HPDE6-E6E7 (cell line): ENCODE measurements at regions not wholly inside any gene's neighbourhood (a gene's known extent, or its start where the extent isn't known, plus 50 kb on each side); places are given as distances from the start of the nearest gene placed in this dataset.
"Not testable (repeated sequence)": the region's sequence is repeated elsewhere in the genome, so short reads cannot be mapped to it uniquely, and the experiment has no call there.

Experiments
- DNase-seq: peaks from one replicate; pipeline ENCODE4 v3.0.0; 2011; ENCODE audit warnings: missing footprints; ENCODE audit errors: extremely low spot score

DNA sequence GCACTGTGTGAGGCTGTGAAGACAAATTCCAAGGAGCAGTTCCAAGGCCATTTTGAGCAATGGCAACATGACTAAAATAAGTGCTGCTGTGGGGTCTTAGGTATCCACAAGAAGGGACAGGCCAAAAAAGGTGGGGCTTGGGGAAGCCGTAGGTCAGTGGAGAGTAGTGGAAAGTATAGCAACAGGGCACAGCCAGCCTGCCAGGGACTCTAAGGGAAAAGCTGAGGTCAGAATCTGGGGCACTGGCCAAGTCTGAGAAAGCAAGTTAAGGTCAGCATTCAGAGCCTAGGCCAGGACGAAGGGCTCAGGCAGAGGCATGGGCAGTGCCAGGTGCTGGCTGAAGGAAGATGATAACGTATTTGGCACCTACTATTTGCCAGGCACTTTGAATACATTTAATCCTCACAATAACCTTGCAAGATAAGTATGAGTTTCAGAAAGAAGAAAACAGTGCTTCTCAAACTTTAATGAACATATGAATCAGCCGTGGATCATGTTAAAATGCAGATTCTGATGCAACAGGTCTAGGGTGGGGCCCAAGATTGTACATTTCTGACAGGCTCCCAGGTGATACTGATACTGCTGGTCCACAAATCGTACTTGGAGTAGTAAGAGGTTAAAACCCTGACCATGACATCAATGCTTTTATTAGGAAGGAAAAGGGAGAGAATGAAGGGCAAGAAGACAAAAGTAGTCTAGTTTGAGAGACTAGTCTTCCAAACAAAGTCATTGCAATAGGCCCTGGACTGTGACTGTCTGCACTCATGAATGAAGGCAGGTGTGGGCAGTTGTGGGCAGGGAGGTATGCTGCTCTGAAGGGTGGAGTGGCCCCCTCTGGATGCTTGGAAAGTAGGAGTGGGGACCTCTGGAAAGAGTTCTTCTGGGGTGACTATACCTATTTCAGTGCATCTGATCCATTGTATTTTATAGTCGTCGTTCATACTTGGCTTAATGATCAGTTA is 106.3 kb upstream of the ANKRD28 start:
- DNase-seq = no peak

DNA sequence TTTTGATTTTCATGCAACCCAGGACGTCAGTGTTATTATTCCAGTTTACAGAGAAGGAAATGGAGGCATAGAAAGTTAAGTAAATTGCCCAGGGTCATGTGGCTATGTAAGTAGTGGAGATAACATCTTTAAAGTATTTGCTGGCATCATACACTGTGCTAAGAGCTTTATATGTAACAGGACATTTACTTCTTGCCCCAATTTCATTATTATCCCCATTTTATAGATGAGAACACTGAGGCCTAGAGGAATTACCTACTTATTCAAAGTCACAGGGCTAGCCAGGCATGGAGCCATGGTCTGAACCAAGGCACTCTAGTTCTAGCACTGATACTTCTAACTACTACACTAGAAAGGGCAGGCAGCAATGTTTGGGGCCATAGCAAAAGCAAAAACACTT is 107.3 kb upstream of the ANKRD28 start:
- DNase-seq = no peak

DNA sequence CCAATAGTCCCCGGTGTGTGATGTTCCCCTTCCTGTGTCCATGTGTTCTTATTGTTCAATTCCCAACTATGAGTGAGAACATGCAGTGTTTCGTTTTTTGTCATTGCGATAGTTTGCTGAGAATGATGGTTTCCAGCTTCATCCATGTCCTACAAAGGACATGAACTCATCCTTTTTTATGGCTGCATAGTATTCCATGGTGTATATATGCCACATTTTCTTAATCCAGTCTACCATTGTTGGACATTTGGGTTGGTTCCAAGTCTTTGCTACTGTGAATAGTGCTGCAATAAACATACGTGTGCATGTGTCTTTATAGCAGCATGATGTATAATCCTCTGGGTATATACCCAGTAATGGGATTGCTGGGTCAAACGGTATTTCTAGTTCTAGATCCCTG is 109.6 kb upstream of the ANKRD28 start:
- not testable (repeated sequence) for DNase-seq

DNA sequence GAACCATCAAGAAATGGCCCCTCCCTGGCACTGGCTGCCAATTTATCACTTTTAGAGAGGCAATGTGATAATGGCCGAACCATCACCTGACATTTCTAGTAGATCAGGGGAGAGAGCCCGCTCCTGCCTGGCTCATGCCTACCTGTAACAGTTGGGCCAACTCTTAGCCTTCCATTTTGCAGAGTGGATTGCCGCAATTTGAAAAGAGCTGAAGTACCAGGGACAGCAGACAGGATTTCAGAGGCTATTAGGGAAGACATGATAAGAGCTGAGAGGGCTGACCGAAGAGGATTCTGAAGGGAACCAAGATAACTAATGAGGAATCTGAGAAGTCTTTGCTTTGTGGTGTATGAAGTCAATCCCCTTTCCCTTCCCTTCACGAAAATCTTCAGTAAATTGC is 121.2 kb upstream of the ANKRD28 start:
- no peak for DNase-seq

DNA sequence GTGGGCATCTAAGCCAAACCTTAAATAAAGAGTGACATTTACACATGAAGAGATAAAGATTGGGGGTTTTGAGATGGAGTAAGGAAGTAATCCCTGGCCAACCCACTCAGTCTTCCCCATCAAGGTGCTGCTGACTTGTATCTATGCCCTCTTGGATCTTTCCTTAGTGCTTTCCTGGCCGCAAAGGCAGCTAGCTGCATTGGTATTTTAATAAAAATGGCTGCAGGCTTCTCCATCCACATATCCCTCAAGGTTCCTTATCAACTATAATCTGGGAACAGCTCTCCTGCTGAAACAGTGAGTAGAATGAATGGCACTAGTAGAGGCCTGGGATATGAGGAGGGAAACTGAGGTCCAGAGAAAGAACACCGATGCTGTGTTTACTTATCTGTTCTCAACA is 122.2 kb upstream of the ANKRD28 start:
- no peak for DNase-seq

DNA sequence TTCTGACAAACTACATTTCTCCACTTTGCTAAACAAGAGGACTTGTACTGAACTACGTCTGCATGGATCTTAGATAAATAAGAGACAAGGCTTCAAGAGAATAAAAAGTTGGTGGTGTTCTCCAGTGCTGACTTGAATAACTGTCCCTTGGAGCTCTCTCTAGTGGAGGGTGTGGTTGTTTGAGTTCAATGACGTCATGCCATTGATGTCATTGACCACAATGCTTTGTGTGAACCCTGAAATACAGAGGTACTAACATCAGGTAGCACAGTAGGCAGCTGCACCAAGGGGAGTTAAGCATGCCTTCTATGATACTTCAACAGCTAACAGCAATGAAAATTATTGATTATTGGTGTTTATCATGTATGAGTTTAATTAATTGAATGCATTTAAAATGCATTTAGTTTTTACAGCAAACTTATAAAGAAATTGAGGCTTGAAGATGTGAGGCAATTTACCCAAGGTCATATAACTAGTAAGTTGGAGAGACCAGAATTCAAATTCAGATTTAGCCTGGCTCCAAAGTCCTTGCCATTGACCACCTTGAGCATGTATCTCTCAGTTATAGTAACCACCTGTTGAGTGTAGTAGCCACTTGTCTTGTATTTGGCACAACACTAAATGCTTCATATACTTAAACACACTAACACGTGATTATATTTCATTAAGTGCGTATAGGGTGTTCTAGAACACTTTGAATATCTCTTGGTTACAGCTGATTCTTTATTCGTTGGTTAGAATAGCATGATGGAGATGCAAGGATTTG is 126.0 kb upstream of the ANKRD28 start:
- no peak for DNase-seq

DNA sequence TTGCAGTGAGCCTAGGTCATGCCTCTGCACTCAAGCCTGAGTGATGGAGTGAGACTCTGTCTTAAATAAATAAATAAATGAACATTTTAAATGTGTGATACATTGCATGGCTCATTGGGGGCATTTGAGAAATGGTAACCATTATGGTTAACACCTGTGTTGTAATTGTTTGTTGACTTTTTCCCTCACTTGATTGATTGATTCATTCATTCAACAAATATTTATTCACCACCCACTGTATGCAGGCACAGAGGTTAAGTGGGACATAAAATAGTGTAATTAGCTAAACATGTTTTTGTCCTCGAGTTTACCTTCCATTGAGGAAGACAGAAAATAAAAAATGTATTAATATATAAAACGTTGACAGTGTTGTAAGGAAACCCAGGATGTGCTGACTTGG is 127.1 kb upstream of the ANKRD28 start:
- no peak for DNase-seq

DNA sequence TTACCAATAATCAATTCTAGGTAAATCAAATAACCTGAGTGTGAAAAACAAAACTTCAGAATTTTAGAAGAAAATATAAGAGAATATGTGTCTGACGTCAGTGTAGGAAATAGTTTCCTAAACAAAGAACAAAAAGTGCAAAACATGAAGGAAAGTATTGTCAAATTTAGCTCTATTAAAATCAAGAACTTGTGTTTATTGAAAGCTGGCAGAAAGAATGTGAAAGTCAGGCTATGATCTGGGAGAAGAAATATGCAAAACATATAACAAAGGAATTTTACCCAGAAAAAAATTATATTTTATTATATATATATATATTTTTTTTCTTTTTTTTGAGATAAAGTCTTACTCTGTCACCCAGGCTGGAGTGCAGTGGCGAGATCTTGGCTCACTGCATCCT is 129.1 kb upstream of the ANKRD28 start:
- DNase-seq = no peak

DNA sequence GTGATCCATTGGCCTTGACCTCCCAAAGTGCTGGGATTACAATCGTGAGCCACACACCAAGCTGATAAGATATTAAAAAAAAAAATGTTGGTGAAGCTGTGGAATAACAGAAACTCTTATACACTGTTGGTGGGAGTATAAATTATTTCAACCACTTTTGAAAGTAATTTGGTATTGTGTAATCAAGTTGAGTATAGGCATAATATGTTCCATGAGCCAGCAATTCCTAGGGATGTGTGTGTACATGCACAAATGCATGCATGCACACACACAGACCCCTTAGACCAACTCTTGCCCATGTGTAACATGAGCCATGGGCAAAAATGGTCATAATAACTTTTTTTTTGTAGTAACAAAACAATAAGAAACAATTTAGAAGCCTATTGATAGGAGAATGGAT is 130.2 kb upstream of the ANKRD28 start:
- DNase-seq = no peak

DNA sequence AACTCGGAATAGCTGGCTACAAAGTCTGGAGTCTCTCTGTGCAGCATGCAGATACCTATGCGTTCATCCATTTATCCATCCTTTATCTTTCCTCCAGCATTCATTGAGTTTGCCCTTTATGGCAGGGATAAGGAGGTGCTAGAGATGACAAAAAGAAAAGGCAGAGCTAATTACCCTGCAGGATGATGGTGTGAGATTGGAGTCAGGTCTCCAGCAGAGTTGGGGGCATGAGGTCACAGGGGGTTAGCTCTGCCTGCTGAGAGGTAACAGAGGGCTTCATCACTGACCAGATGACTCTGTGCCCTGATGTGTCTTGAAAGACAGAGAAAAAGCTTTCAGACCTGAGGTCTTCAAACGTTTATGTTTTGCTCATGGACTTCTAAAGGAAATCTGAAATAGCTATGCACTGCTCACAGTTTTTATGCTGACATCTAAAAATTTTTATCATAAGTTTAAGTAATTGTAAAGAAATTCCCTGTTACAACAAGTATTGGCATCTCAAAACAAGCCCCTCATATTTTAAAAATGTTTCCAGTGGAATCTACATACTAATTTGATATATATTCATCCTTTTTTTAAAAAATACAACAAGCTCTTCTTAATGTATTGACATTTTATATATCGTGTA is 132.3 kb upstream of the ANKRD28 start:
- DNase-seq = no peak

DNA sequence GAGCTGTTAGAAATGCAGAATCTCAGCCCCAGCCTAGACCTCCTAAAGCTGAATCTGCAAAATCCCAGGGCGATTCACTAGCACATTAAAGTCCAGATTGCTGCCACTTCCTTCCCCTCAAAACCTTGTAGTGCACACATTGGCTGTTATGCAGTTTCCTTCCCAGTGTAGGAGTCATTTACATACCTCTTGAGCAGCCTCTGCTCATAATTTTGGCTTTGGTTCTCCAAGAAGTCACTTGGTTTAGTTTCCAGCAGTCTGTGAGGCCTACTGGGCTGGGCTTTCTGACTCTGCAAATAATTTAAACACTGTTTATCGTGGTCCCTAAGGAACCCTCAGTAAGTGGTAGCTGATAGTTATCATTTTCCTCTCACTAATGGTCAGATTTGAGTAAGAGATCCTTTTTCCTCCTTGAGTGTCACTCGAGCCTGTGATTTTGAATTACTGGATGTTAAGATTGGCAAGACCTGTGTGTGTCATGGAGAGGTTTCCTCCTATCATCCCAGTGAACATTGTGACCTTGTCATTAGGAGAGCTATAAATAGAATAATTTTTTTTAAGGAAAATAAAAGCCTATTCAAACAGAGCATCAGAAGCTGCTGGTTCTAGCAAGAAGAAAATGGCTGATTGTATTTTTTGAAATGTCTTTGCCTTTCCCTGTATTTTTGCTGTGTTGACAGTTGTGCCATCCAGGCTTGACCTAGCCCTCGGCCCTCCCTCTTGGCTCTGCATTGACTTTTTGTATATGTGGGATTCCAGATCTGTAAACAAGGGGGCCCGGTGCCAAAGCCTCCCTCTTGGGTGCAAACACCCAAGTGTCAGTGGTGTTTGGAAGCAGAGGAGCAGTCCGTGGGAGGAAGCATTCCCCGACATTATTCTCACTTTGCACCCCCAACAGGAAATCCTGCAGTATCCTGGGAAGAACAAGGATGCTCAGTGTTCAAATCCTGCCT is 134.8 kb upstream of the ANKRD28 start:
- no peak for DNase-seq

DNA sequence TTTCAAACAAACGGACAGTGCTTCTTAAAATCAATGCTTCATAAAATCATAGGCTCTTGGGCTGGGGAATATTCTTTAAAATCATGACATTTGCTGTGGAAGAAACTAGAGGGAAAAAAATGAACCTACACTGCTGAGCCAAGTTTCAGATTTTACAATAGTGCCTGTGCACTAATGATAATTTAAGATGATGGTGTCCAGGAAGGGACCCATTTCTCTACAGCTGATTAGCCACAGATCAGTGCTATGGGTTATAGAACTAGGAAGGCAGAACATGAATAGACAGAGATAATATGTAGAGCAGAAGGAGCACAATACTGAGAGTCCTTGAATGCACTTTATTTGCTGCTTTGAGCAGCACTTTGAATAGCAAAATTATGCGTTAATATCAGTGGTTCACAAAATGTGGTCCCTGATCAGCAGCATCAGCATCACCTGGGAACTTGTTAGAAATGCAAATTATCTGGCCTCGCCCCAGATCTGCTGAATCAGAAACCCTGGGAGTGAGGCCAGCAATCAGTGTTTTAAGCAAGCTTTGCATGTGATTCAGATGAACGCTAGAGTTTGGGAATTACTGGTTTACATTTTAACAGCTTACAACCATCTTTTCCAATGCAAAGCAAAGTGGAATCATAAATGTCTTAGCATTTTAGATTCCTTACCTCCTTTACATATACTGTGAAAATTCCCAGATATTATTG is 135.8 kb upstream of the ANKRD28 start:
- no peak for DNase-seq

DNA sequence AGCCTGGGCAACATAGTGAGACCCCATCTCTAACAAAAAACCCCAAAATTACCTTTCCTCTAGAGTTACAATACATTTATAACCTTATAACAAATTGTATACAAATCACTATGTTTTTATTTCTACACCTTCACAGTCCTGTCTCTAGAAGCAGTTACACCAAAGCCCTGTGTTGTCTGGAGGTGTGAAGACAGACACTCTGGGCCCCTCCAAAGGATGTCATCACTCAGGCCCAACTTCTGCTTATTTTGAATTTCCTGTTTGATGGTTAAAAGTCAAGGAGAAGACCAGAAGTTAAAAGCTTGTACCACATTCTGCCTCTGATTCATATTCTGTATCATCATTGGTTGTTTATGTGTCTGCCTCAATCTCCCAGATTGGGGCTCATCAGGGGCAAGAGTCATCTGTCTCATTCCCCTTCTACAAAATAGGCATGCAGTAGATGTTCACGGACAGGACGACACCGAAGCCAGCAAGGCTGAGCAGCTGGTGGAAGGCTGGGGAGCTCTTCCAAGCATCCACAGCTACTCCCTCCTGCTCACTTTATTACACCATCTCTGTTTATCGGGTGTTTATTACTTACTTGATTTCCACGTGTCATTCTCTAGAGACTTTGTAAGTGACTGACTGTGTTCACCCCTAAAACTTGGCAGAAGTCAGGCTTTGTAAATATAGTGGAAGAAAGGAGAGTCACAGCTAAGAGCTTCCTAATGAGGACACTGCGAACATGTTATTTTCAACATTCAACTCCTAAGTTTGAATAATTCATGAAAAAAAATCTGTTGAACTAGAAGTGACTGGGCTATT is 136.8 kb upstream of the ANKRD28 start:
- no peak for DNase-seq

DNA sequence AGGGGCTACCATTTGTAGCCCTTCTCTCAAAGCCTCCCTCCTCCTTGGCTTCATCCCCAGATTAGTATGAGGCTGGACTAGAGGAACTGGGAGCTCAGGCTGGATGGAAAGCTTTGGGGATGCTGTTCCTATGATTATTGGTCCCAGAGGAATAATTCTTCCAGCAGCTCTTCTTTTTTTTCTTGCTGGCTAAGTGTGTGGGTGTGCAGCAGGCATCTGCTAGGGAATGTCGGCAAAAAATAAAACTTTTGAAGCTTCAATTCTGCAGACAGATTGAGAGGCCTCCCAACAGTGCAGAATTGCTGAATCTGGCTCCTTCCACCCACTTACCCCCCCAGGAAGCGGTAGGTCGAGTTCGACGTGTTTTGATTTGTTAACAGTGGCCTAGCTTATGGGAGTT is 138.5 kb upstream of the ANKRD28 start:
- DNase-seq = no peak

DNA sequence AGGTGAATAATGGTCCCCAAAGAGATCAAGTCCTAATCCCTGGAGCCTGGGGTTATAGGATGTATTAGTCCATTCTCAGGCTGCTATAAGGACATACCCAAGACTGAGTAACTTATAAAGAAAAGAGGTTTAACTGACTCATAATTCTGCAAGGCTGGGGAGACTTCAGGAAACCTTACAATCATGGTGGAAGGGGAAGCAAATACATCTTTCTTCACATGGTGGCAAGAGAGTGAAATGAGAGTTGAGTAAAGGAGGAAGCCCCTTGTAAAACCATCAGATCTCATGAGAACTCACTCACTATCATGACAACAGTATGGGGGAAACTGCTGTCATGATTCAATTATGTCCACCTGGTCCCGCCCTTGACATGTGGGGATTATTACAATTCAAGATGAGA is 142.9 kb upstream of the ANKRD28 start:
- no peak for DNase-seq

DNA sequence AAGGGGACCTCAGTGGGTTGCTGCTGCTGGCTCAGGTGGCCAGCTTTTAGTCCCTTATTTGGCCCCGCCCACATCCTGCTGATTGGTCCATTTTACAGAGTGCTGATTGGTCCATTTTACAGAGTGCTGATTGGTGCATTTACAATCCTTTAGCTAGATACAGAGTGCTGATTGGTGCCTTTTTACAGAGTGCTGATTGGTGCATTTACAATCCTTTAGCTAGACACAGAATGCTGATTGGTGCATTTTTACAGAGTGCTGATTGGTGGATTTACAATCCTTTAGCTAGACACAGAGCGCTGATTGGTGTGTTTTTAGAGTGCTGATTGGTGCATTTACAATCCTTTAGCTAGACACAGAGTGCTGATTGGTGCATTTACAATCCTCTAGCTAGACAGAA is 143.7 kb upstream of the ANKRD28 start:
- DNase-seq = not testable (repeated sequence)

DNA sequence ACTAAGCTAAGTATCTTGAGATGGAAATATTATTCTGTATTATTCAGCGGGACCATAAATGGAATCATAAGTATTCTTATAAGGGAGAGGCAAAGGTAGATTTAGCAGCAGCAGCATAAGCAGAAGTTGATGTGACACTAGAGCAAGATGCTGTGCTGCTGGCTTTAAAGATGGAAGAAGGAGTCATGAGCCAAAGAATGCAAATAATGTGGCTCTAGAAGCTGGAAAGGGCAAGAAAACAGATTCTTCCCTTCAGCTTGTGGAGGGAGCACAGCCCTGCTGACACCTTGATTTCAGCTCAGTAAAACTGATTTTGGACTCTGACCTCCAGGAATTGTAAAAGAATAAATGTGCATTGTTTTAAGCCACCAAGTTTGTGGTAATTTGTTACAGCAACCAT is 144.2 kb upstream of the ANKRD28 start:
- DNase-seq = no peak

DNA sequence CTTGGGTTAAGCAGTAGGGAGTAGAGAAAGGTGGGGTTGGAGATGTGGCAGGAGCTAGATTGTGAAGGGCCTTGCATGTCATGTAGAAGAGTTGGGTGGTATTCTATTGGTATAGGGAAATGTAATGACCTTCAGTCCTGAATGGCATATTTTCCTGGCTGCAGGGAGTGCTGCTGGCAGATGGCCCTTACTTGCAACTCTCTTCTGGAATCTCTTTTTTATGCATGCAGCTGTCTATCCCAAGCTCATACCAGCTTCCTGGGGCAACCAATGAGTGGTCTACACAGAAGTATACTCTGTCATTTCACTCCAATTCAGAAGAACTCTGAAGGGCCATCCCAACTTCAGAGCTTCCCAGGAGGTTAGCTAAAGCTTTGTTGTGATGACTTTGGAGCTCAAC is 144.7 kb upstream of the ANKRD28 start:
- DNase-seq = no peak

DNA sequence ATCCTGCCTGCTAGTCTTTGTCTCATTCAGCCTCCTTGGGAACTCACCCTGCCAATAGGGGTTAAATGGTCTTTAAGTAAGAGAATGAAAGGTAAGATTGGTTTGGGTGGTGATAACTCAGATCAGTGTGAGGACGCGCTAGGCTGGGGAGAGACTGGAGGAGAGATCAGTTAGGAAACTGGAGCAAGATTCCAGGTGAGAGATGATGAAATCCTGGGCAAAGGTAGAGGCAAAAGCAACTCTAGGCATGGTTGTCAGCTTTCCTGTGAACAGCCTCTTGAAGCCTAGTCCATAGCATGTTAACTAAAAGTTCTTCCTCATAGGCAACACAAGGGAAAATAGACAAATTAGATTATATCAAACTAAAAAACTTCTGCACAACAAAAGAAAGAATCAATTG is 145.2 kb upstream of the ANKRD28 start:
- DNase-seq = no peak

DNA sequence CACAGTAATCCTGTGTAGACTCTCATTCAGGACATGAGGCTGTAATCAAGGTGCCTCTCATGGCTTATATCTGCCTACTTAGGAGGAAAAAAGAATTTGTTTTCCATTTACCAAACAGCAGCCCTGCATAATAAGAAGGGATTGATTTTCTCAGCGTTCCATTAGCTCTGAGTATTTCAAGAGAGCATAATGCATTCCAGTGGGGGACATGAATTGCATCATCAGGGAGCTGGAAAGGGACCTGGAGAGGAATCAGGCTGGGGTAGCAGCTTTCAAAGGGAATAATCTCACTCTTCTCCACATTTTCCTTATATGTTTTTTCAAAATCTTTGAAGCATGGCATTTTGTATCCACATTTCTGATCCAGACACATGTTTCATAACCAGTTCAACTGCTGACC is 150.6 kb upstream of the ANKRD28 start:
- no peak for DNase-seq
